GM19452 (cell line): ENCODE measurements at regions not wholly inside any gene's neighbourhood (a gene's known extent, or its start where the extent isn't known, plus 50 kb on each side); places are given as distances from the start of the nearest gene placed in this dataset.
A peak's percentile ranks its signal among the peaks of the same experiment; 100 is the strongest.
"Not testable (repeated sequence)": the region's sequence is repeated elsewhere in the genome, so short reads cannot be mapped to it uniquely, and the experiment has no call there.

Source experiments
- ATAC-seq: cut with Tn5 transposase; IDR thresholded peaks from one replicate; pipeline ENCODE4 v1.9.1; 2021; ENCODE audit not compliant: unreplicated experiment

- ATAC-seq: peak; percentile 51
Observed at GRCh38 chr2:176999301-176999700, 213.3 kb upstream of the HNRNPA3 start.

DNA sequence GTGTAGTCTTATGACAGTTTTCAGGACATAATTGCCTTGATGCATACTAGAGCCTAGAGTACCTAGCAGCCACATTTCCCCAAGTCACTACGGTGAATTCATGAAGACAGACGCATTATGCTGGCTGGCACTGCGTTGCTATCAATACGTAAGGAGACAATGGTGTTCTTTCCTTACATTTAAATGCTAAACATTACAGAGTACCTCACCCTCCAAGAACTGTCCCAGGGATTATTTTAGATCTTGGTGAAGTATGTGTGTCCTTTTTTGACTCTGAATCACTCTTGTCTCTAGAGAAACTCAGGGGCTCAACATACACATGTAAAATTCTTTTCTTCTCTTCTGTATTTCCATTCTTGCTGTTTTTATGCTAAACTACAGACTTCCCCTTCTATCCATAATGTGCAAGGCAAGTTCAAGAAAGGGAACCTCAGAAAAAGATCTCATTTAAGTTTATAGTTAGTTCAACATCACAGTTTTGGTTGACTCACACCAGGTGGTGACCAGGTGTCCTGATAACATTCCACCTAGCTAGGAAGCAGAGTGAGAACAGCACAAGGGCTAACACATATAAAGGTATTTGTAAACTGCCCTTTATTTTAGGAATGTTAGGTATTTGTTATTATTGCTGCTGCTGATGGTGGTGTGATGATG is 212.4 kb upstream of the HNRNPA3 start:
- ATAC-seq: no peak

DNA sequence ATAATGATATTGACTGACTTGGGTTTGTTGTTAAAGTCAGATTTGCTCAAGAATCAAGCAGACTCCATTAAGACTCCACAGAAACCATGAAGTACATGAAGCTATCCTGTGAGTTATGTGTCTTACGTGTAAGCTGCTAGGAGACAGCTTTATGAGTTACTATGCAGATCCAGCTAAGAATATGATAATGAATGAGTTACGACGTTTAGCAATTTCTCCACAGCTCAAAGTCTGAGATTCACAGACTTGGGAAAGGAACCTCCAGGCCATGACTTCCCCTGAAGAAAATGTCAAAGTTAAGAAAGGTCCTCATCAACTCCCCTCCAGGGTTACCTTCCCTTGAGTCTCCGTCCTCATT is 211.9 kb upstream of the HNRNPA3 start:
- ATAC-seq: no peak

DNA sequence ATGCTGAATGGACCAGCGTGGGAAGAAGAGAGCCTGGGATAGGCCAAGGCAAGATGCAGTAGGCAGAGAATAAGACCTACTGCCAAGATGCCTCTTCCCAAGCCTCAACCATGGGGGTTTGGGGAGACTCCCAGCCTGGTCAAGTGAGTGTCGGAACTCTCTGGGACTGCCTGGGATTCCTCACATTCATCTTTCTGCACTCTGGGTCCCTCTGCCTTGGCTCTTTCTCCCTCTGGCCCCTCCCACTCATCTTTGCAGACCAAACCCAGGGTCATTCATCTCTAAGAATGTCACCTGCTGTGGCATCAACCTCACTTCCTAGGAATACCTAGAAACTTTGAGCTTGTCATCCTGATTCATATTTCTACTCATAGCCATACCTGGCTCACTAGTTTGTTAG is 211.3 kb upstream of the HNRNPA3 start:
- no peak for ATAC-seq

DNA sequence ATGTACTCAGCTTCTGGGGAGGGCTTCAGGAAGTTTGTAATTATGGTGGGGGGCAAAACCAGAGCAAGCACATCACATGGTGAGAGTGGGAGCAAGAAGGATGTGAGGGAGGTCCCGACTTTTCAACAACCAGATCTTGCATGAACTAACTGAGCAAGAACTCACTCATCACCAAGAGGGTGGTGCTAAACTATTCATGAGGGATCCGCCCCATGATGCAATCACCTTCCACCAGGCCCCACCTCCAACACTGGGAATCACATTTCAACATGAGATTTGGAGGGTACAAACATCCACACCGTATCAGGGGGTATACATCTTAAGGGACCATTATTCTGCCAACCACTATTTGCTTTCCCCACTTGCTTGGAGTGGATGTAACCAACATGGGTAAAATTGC is 209.6 kb upstream of the HNRNPA3 start:
- no peak for ATAC-seq

- not testable (repeated sequence) for ATAC-seq
Observed at GRCh38 chr2:177007726-177008125, 204.9 kb upstream of the HNRNPA3 start.

DNA sequence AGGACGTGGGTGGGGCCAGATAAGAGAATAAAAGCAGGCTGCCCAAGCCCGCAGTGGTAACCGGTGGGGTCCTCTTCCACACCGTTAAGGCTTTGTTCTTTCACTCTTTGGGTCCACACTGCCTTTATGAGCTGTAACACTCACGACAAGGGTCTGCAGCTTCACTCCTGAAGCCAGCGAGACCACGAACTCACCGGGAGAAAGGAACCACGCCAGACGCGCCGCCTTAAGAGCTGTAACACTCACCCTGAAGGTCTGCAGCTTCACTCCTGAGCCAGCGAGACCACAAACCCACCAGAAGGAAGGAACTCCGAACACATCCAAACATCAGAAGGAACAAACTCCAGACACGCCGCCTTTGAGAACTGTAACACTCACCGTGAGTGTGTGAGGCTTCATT is 203.9 kb upstream of the HNRNPA3 start:
- ATAC-seq: not testable (repeated sequence)

DNA sequence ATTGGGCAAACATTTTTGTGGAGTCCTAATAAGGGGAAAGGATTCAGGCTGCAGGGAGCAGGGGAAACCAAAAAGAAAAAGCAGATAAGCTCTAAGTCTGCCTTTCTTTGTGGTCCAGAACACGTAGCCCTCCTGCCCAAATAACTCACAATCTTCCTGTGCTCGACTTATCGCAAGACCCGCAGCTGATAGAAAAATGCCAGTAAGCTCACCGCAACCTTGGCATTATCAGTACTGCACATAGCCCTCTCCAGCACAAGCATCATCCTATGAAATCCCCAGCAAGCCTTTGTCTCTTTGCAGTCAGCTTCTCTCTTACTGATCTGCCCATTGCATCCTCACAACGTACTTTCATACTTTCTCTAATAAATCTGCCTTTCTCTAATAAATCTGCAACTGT is 202.4 kb upstream of the HNRNPA3 start:
- ATAC-seq: no peak

DNA sequence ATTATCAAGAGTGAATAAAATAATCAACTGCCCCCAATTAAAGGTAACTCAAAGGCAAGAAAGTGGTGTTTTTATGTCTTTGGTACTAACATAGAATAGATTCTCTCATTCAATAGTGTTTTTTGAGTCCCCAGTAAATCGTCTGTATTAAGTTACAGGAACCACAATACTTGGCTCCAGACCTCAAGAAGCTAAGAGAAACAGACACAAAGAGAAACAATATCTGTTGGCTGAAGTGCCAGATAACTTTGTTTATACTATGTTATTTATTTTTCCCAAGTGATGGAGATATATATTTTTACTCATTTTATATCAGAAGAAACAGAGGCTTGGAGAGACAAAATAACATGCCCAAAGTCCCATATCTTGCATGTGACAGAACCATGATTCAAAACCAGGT is 201.7 kb upstream of the HNRNPA3 start:
- ATAC-seq: no peak

- no peak for ATAC-seq
Observed at GRCh38 chr2:177014946-177015345, 197.6 kb upstream of the HNRNPA3 start.

- ATAC-seq: no peak
Observed at GRCh38 chr2:177015356-177015923, 197.2 kb upstream of the HNRNPA3 start.

DNA sequence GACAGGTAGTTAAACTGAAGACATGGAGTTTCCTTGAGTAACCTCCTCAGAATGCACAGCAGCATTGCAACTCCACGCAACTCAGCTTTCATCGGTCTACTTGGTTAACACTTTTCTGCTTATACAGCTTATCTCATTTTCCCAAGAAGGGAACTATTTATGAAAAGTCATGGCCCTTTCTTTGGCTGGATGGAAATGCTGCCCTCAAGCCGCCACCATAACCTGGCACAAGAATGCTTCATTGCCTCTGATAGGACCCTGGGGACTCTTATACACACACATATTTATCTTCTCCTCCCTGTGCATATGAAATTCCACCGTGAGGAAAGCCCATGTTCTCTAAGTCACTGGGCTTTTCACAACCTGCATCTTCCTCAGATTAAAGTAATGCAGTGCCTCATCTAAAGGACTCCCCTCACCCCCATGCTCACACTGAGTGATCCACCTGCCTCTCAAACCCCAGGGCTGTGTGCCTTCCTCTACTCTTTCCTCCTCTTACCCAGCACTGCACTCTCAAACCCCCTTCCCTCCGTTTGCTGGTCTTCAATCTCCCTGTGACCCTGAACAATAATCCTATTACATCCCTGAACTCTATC is 192.0 kb upstream of the HNRNPA3 start:
- ATAC-seq: no peak

- ATAC-seq: no peak
Observed at GRCh38 chr2:177021706-177022343, 190.8 kb upstream of the HNRNPA3 start.

GRCh38 chr2:177024765-177025164 is 187.8 kb upstream of the HNRNPA3 start:
- ATAC-seq: no peak

GRCh38 chr2:177026253-177026652 is 186.3 kb upstream of the HNRNPA3 start:
- no peak for ATAC-seq

- no peak for ATAC-seq
Observed at GRCh38 chr2:177026956-177027355, 185.6 kb upstream of the HNRNPA3 start.

- no peak for ATAC-seq
Observed at GRCh38 chr2:177028296-177028695, 184.3 kb upstream of the HNRNPA3 start.

DNA sequence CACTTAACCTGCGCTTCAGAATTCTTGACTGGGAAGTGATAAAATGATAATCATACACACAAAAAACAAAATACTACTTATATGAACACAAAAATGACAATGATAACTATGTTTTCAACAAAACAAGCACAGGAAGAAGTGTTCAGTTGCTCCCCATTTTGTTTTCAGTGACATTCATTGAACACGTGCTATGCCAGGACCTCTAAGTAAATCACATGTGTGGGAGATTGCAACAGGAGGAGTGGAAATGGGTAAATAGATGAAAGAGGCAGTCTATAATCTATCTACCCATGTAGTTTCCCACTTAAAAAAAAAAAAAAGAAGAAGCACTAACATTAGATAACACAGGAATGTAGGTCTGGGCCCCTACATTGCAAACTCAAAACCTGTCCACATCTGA is 183.5 kb upstream of the HNRNPA3 start:
- ATAC-seq: no peak

GRCh38 chr2:177029501-177029900 is 183.1 kb upstream of the HNRNPA3 start:
- ATAC-seq: no peak

GRCh38 chr2:177029901-177030300 is 182.7 kb upstream of the HNRNPA3 start:
- ATAC-seq: no peak

DNA sequence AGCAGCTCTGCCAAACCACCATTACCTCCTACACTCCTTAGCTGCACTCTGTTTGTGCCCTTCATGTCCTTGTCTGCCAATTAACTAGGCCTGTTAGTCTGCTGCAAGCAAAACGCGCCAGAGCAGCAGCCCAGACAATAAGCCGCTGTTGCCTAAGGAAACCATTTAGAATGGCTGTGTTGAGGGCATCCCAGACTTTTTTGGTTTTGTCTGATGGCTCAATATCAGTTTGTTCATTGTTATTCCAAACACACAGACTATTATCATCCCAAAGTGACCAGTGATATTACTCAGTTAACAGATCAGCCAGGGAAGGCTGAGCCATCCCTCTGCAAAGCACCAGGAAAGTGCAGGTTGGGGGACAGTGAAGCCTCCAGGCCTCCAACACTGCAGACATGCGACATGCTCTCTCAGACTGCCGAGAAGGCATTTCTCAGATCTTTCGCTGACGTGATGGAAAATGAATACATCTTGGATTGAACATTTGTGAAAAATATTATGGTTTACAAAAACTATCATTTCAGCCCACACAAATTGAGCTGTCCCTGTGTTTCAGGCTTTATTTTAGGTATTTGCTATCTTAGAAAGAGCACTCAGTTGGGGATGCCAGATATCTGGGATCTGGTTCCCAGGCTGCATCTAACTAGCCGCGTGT is 182.0 kb upstream of the HNRNPA3 start:
- ATAC-seq: no peak
